ENCODE measurements at regions not wholly inside any gene's neighbourhood (a gene's known extent, or its start where the extent isn't known, plus 50 kb on each side); places are given as distances from the start of the nearest gene placed in this dataset.

DNA sequence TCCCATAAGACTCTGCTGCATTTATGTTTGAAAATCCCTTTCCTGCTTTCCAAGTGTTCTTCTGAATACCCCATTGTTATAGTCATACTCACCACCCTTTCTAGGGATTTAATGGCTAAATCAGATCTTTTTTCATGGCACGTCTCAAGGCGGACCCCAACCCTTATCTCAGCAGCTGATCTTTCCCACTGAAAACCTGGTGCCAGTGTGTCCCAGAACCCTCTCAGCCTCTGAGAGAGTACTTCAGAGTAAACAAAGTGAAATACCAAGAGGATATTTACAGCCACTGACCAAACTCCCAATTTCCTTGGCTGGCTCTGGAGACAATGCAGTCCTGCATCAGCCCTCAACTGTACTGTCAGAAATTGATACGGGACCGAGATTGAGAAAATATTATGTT, 101.7 kb downstream of the TMEM100 start:
- H3K4me3 ChIP-seq (ENCODE audit: low read length in 2 of 2): no peak overlapping the region
- no peaks in the 10 kb centered on the region for H3K79me1 ChIP-seq (ENCODE audit: low read depth, low read length)
- H2BK12ac ChIP-seq (ENCODE audit: low read length): no peak overlapping the region
- no peak overlapping the region for H4K8ac ChIP-seq (ENCODE audit: low read depth, low read length)
- H3K27me3 ChIP-seq (ENCODE audit: control insufficient read depth in 3 of 3, insufficient read depth in 3 of 3, low read depth in 1 of 3, low read length in 3 of 3): peaks cover 0 to 3% (median 0%) of the 10 kb centered on the region in 3 experiments
- no peak overlapping the region for H3K4me2 ChIP-seq (ENCODE audit: insufficient read depth, low read length, poor library complexity, severe bottlenecking)
- no peak overlapping the region for H4K91ac ChIP-seq (ENCODE audit: low read depth, low read length, poor library complexity)
- no peak overlapping the region for H3K9ac ChIP-seq (ENCODE audit: low read depth, low read length, poor library complexity)
- H3K14ac ChIP-seq (ENCODE audit: low read length): no peak overlapping the region
- H3K18ac ChIP-seq (ENCODE audit: low read length): no peak overlapping the region
- DNase-seq (ENCODE audit: low spot score): no peak
- no peak overlapping the region for H3K27ac ChIP-seq (replicated peaks; ENCODE audit: low read length)
- no peak overlapping the region for H2AK5ac ChIP-seq (ENCODE audit: low read depth, low read length)
- no CpG with 5 or more reads among the region's 4 CpGs for WGBS, 2 donors (ENCODE audit: extremely low coverage in 2 of 2, insufficient read length in 2 of 2, insufficient replicate concordance in 1 of 2)
- H3K4me1 ChIP-seq (ENCODE audit: control insufficient read depth in 2 of 2, insufficient read depth in 1 of 2, low read depth in 1 of 2, low read length in 2 of 2): no peaks in the 10 kb centered on the region
- no peaks in the 10 kb centered on the region for H3K36me3 ChIP-seq (replicated peaks in 1 of 2; ENCODE audit: control insufficient read depth in 2 of 2, insufficient read depth in 2 of 2, low read length in 2 of 2)
- H2BK5ac ChIP-seq (ENCODE audit: low read length): no peak overlapping the region
- no peak overlapping the region for H3K4ac ChIP-seq (ENCODE audit: low read length)
- no peak overlapping the region for H2BK120ac ChIP-seq (ENCODE audit: low read depth, low read length)
- H2BK15ac ChIP-seq (ENCODE audit: low read length): no peak overlapping the region
- no peak overlapping the region for H2AFZ ChIP-seq (ENCODE audit: low read length)
- no peak overlapping the region for H3K23ac ChIP-seq (ENCODE audit: low read depth, low read length, poor library complexity)
- H3K9me3 ChIP-seq (replicated peaks in 1 of 2; ENCODE audit: control insufficient read depth in 2 of 2, insufficient read depth in 1 of 2, low read depth in 1 of 2, low read length in 2 of 2): no peaks in the 10 kb centered on the region

- no peak overlapping the region for H3K9ac ChIP-seq (ENCODE audit: low read depth, low read length, poor library complexity)
- H3K27me3 ChIP-seq (ENCODE audit: control insufficient read depth in 3 of 3, insufficient read depth in 3 of 3, low read depth in 1 of 3, low read length in 3 of 3): peaks cover 0 to 3% (median 0%) of the 10 kb centered on the region in 3 experiments
- H2BK12ac ChIP-seq (ENCODE audit: low read length): no peak overlapping the region
- no peaks in the 10 kb centered on the region for H3K9me3 ChIP-seq (replicated peaks in 1 of 2; ENCODE audit: control insufficient read depth in 2 of 2, insufficient read depth in 1 of 2, low read depth in 1 of 2, low read length in 2 of 2)
- H2AFZ ChIP-seq (ENCODE audit: low read length): no peak overlapping the region
- no peaks in the 10 kb centered on the region for H3K4me1 ChIP-seq (ENCODE audit: control insufficient read depth in 2 of 2, insufficient read depth in 1 of 2, low read depth in 1 of 2, low read length in 2 of 2)
- H2AK5ac ChIP-seq (ENCODE audit: low read depth, low read length): no peak overlapping the region
- no peak overlapping the region for H4K8ac ChIP-seq (ENCODE audit: low read depth, low read length)
- no peak overlapping the region for H3K4me2 ChIP-seq (ENCODE audit: insufficient read depth, low read length, poor library complexity, severe bottlenecking)
- no peak overlapping the region for H2BK120ac ChIP-seq (ENCODE audit: low read depth, low read length)
- H3K27ac ChIP-seq (replicated peaks; ENCODE audit: low read length): no peak overlapping the region
- H3K14ac ChIP-seq (ENCODE audit: low read length): no peak overlapping the region
- no peak for DNase-seq (ENCODE audit: low spot score)
- H4K91ac ChIP-seq (ENCODE audit: low read depth, low read length, poor library complexity): no peak overlapping the region
- H2BK5ac ChIP-seq (ENCODE audit: low read length): no peak overlapping the region
- H2BK15ac ChIP-seq (ENCODE audit: low read length): no peak overlapping the region
- no peak overlapping the region for H3K18ac ChIP-seq (ENCODE audit: low read length)
- H3K4ac ChIP-seq (ENCODE audit: low read length): no peak overlapping the region
- no peaks in the 10 kb centered on the region for H3K79me1 ChIP-seq (ENCODE audit: low read depth, low read length)
- no peaks in the 10 kb centered on the region for H3K36me3 ChIP-seq (replicated peaks in 1 of 2; ENCODE audit: control insufficient read depth in 2 of 2, insufficient read depth in 2 of 2, low read length in 2 of 2)
- no CpG with 5 or more reads among the region's 3 CpGs for WGBS, 2 donors (ENCODE audit: extremely low coverage in 2 of 2, insufficient read length in 2 of 2, insufficient replicate concordance in 1 of 2)
- H3K23ac ChIP-seq (ENCODE audit: low read depth, low read length, poor library complexity): no peak overlapping the region
- no peak overlapping the region for H3K4me3 ChIP-seq (ENCODE audit: low read length in 2 of 2)
These were observed 102.6 kb downstream of the TMEM100 start for GRCh38 chr17:55620023-55620422.

- H3K4me2 ChIP-seq (ENCODE audit: insufficient read depth, low read length, poor library complexity, severe bottlenecking): no peak overlapping the region
- no peak overlapping the region for H4K8ac ChIP-seq (ENCODE audit: low read depth, low read length)
- H2BK5ac ChIP-seq (ENCODE audit: low read length): no peak overlapping the region
- H3K14ac ChIP-seq (ENCODE audit: low read length): no peak overlapping the region
- peaks cover 0 to 2% (median 0%) of the 10 kb centered on the region in 3 experiments for H3K27me3 ChIP-seq (ENCODE audit: control insufficient read depth in 3 of 3, insufficient read depth in 3 of 3, low read depth in 1 of 3, low read length in 3 of 3)
- H3K18ac ChIP-seq (ENCODE audit: low read length): no peak overlapping the region
- no peak for DNase-seq (ENCODE audit: low spot score)
- no peak overlapping the region for H2AFZ ChIP-seq (ENCODE audit: low read length)
- no peaks in the 10 kb centered on the region for H3K36me3 ChIP-seq (replicated peaks in 1 of 2; ENCODE audit: control insufficient read depth in 2 of 2, insufficient read depth in 2 of 2, low read length in 2 of 2)
- no peak overlapping the region for H3K27ac ChIP-seq (replicated peaks; ENCODE audit: low read length)
- H3K4me3 ChIP-seq (ENCODE audit: low read length in 2 of 2): no peak overlapping the region
- no CpG with 5 or more reads among the region's 5 CpGs for WGBS, 2 donors (ENCODE audit: extremely low coverage in 2 of 2, insufficient read length in 2 of 2, insufficient replicate concordance in 1 of 2)
- H2BK120ac ChIP-seq (ENCODE audit: low read depth, low read length): no peak overlapping the region
- H3K79me1 ChIP-seq (ENCODE audit: low read depth, low read length): no peaks in the 10 kb centered on the region
- H3K4me1 ChIP-seq (ENCODE audit: control insufficient read depth in 2 of 2, insufficient read depth in 1 of 2, low read depth in 1 of 2, low read length in 2 of 2): peaks cover 0 to 3% of the 10 kb centered on the region in 2 donors
- no peak overlapping the region for H2AK5ac ChIP-seq (ENCODE audit: low read depth, low read length)
- H3K9me3 ChIP-seq (replicated peaks in 1 of 2; ENCODE audit: control insufficient read depth in 2 of 2, insufficient read depth in 1 of 2, low read depth in 1 of 2, low read length in 2 of 2): no peaks in the 10 kb centered on the region
- H3K23ac ChIP-seq (ENCODE audit: low read depth, low read length, poor library complexity): no peak overlapping the region
- no peak overlapping the region for H2BK15ac ChIP-seq (ENCODE audit: low read length)
- H4K91ac ChIP-seq (ENCODE audit: low read depth, low read length, poor library complexity): no peak overlapping the region
- no peak overlapping the region for H2BK12ac ChIP-seq (ENCODE audit: low read length)
- H3K9ac ChIP-seq (ENCODE audit: low read depth, low read length, poor library complexity): no peak overlapping the region
- no peak overlapping the region for H3K4ac ChIP-seq (ENCODE audit: low read length)
These were observed 105.2 kb downstream of the TMEM100 start for GRCh38 chr17:55617441-55617840.

DNA sequence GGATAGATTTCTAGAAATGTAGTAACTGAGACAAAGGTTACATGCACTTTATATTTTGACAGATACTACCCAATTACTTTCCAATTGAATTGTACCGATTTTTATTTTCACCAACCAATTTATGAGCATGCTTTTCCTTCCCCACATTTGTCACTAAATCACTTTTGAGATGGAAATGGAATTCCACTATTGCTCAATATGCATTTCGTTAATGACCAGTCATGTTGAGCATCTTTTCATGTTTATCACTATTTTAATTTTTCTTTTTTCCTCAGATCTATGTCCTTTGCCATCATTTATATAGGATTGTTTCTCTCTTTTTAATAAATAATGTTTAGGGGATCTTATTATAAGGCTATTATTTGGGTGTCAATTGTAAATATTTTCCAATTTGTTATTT, 102.8 kb upstream of the SMIM36 start:
- DNase-seq (ENCODE audit: low spot score): no peak
- WGBS, 2 donors (ENCODE audit: extremely low coverage in 2 of 2, insufficient read length in 2 of 2, insufficient replicate concordance in 1 of 2): no CpG with 5 or more reads among the region's 2 CpGs

More for the DNA sequence above, 102.8 kb upstream of the SMIM36 start:
- no peak overlapping the region for H2BK15ac ChIP-seq (ENCODE audit: low read length)
- no peak overlapping the region for H4K91ac ChIP-seq (ENCODE audit: low read depth, low read length, poor library complexity)
- H3K14ac ChIP-seq (ENCODE audit: low read length): no peak overlapping the region
- no peak overlapping the region for H3K18ac ChIP-seq (ENCODE audit: low read length)
- H2AK5ac ChIP-seq (ENCODE audit: low read depth, low read length): no peak overlapping the region
- no peak overlapping the region for H4K8ac ChIP-seq (ENCODE audit: low read depth, low read length)
- H3K27ac ChIP-seq (replicated peaks; ENCODE audit: low read length): no peak overlapping the region
- no peak overlapping the region for H2AFZ ChIP-seq (ENCODE audit: low read length)
- H3K4me1 ChIP-seq (ENCODE audit: control insufficient read depth in 2 of 2, insufficient read depth in 1 of 2, low read depth in 1 of 2, low read length in 2 of 2): peaks cover 0 to 3% of the 10 kb centered on the region in 2 donors
- H3K36me3 ChIP-seq (replicated peaks in 1 of 2; ENCODE audit: control insufficient read depth in 2 of 2, insufficient read depth in 2 of 2, low read length in 2 of 2): no peaks in the 10 kb centered on the region
- no peak overlapping the region for H2BK5ac ChIP-seq (ENCODE audit: low read length)
- H3K4me3 ChIP-seq (ENCODE audit: low read length in 2 of 2): no peak overlapping the region
- no peaks in the 10 kb centered on the region for H3K79me1 ChIP-seq (ENCODE audit: low read depth, low read length)
- H2BK12ac ChIP-seq (ENCODE audit: low read length): no peak overlapping the region
- H3K4me2 ChIP-seq (ENCODE audit: insufficient read depth, low read length, poor library complexity, severe bottlenecking): no peak overlapping the region
- no peaks in the 10 kb centered on the region for H3K9me3 ChIP-seq (replicated peaks in 1 of 2; ENCODE audit: control insufficient read depth in 2 of 2, insufficient read depth in 1 of 2, low read depth in 1 of 2, low read length in 2 of 2)
- H2BK120ac ChIP-seq (ENCODE audit: low read depth, low read length): no peak overlapping the region
- H3K27me3 ChIP-seq (ENCODE audit: control insufficient read depth in 3 of 3, insufficient read depth in 3 of 3, low read depth in 1 of 3, low read length in 3 of 3): no peaks in the 10 kb centered on the region
- no peak overlapping the region for H3K23ac ChIP-seq (ENCODE audit: low read depth, low read length, poor library complexity)
- no peak overlapping the region for H3K9ac ChIP-seq (ENCODE audit: low read depth, low read length, poor library complexity)
- no peak overlapping the region for H3K4ac ChIP-seq (ENCODE audit: low read length)
